GM12892 (cell line): ENCODE measurements at regions not wholly inside any gene's neighbourhood (a gene's known extent, or its start where the extent isn't known, plus 50 kb on each side); places are given as distances from the start of the nearest gene placed in this dataset.
"Not testable (repeated sequence)": the region's sequence is repeated elsewhere in the genome, so short reads cannot be mapped to it uniquely, and the experiment has no call there.

ENCODE experiments used
- DNase-seq: peaks from one replicate; pipeline ENCODE4 v3.0.0; 2011; ENCODE audit not compliant: insufficient read length
- FAIRE-seq: peaks from 2 replicates; lab custom pipeline; 2011; peaks lifted over from hg19 to GRCh38; lab: Jason Lieb, UNC
- POLR2A ChIP-seq: IDR thresholded peaks from 2 replicates; pipeline ENCODE4 v1.6.1; 2011; ENCODE audit warnings: low read depth, low read length, control low read depth
- POLR2AphosphoS5 ChIP-seq: IDR thresholded peaks from 2 replicates; pipeline ENCODE4 v1.6.1; 2011; ENCODE audit warnings: low read depth, low read length, control low read depth
- TAF1 ChIP-seq: IDR thresholded peaks from 2 replicates; pipeline ENCODE4 v1.6.1; 2011; ENCODE audit warnings: low read depth, mild to moderate bottlenecking, control low read depth, low read length, borderline replicate concordance

DNA sequence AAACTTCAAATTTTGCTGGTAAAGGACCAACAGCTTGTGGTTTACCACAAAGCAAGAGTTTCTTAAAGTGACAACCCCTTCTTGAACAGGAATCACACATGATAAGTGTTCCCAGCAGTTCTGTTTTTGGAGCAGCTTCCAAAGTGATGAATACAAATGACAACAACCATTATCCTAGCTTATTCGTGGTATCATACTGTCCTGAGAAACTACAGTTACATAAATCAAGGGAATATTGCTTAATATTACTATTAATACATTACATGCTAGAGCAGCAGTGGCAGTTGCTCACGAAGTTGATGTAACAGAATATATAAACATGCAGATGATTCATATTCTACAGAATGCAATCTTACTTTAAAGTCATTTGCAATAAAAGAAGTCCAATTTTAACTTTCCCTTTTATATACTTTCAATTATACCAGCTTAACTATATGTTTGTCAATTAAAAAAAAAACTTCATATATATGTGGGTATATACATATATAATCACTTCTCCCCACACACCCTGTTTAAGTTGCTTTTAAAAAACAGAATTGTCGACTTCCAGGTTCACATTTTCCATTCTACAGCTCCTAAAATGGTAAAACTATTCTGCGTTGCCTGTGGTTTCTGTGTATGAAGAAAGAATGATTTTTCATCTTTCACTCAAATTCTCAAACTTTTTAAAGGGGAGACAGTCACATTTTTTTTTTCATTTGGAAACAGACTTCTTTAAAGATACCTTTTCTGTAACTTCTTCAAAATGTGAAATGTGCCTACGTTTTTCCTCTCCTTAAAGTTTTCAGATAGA, 713.6 kb downstream of the TDRD15 start:
- FAIRE-seq (no peak), DNase-seq (no peak)
- no peak for TF ChIP-seq TAF1
- TF ChIP-seq POLR2A: no peak

GRCh38 chr2:21841341-21841740, 717.6 kb downstream of the TDRD15 start:
- DNase-seq: no peak
- FAIRE-seq: no peak
- no peak for TF ChIP-seq TAF1

DNA sequence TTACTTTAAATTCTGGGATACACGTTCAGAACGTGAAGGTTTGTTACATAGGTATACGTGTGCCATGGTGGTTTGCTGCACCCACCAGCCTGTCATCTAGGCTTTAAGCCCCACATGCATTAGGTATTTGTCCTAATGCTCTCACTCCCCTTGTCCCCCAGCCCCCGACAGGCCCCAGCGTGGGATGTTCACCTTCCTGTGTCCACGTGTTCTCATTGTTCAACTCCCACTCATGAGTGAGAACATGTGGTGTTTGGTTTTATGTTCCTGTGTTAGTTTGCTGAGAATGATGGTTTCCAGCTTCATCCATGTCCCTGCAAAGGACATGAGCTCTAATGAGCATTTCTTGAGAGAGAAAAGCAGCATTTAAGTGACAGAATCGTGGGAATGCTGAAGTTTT, 726.6 kb downstream of the TDRD15 start:
- not testable (repeated sequence) for FAIRE-seq, DNase-seq

DNA sequence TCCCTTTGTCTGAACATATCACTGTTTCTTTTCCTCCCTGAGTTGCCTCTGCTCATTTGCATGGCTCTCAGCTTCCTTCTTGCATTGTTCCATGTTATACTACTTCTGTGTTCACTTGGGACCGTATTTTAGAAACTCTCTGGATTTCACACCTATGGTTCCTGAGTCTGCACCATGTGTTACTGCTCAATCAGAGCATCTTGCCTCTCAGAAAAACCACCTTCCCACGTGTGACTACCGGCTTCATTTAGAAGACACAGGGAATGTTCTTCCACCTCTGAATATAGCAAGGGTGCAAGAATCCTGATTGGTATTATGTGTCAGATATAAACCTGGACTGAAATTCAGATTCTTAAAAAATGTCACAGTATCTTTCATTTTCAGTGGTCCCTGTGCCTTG, 731.2 kb downstream of the TDRD15 start:
- TF ChIP-seq POLR2A: no peak
- TF ChIP-seq POLR2AphosphoS5: no peak
- no peak for TF ChIP-seq TAF1
- DNase-seq (no peak), FAIRE-seq (no peak)

DNA sequence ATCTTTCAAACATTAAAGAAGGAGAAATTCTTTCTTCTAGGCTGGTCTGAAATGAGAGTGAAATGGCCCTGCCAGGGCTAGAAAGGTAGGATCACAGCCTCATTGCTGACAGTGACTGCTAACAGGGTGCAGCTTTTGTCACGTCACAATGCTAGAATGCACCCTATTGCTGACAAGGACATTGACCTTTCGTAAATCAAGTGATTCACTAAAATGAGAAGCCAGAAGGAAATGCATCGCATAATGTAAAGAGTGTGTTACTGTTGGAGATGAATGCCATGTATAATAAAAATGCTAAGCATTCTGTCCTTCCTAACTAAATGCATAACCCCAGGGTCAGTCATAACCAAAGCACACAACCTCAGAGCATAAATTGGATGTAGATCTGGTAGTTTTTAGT, 732.9 kb downstream of the TDRD15 start:
- FAIRE-seq (no peak), DNase-seq (no peak)
- TF ChIP-seq POLR2AphosphoS5 (no peak), TAF1 (no peak), POLR2A (no peak)

DNA sequence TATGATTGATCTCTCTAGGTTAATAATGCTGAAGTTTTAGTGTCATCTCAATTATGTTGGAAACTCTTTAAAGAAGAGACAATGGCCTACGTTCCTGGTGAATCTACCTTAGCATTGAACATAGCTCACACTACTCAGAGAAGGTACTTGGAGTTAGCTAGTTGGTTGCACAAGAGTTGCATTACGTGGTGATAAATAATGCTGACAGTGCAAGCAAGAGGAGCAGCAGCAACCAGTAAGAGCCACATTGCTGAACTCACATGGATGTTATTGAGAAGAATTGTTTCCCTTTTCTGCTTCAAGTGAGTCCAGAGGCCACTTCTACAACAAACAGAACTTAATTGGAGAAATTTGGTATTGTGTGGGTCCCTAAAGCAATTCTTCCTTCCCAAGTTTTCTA, 737.1 kb downstream of the TDRD15 start:
- TF ChIP-seq POLR2A (no peak), POLR2AphosphoS5 (no peak), TAF1 (no peak)
- no peak for FAIRE-seq
- no peak for DNase-seq

- DNase-seq (no peak), FAIRE-seq (no peak)
- TF ChIP-seq TAF1: no peak
- TF ChIP-seq POLR2A: no peak
- TF ChIP-seq POLR2AphosphoS5: no peak
Measured at GRCh38 chr2:21866316-21866715, 742.5 kb downstream of the TDRD15 start.

DNA sequence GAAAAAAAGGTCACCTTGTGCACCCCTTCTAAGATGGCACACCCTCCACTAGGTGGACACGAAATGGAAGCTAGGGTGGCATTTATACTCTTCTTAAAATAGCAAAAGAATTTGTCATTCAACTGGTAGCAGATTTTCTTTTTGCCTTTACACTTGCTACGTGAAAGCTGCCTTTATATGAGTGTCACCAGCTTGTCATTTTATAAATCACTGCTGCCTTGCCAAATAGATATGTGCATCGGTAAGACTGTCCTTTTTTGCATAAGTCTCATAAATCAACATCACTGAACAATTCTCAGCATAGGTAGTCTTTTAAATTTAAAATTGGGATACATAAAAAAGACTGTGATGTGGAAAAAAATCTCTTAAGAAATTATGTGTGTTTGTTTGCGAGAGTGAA, 764.1 kb downstream of the TDRD15 start:
- no peak for FAIRE-seq
- TF ChIP-seq TAF1 (no peak), POLR2AphosphoS5 (no peak), POLR2A (no peak)
- no peak for DNase-seq

DNA sequence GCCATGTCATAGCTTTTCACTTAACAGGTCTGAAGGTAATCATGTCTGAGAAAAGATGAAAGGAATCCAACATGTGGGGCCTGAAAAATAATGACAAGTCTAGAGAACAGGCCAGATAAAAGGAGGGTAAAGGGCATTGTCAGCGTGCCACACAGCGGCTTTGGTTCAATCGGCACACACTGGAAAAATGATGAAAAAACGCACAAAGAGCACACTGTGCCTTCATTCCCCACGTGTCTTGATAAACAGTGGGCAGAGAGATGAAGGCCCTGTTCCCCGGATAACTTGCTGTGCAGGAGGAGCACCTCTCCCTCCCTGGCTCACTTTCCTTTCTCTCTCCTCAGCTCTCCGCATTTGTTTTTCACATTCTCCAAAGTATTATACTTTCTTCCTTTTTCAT, 766.3 kb downstream of the TDRD15 start:
- FAIRE-seq: no peak
- TF ChIP-seq TAF1 (no peak), POLR2AphosphoS5 (no peak), POLR2A (no peak)
- no peak for DNase-seq

DNA sequence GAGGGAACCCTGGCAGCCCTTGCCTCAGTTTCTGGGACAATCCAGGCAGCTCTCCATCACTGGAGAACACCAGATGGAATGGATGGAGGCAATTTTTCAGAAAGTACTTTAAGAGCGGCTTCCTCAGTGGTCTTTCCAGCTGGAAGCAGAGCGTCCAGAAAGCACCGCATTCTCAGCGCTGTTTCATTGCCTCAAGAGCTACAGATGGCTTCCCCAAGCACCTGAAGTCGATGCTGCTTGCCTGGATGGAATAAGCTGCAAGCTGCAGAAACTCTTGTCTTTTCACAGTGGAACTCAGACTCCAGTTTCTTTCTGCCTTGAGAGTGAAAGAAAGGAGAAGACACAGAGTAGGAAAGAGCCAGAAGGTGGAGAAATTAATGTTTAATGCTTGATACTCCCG, 766.9 kb downstream of the TDRD15 start:
- DNase-seq: no peak
- FAIRE-seq: no peak
- TF ChIP-seq POLR2A: no peak
- no peak for TF ChIP-seq POLR2AphosphoS5
- TF ChIP-seq TAF1: no peak

GRCh38 chr2:21891191-21891590, 767.4 kb downstream of the TDRD15 start:
- DNase-seq (no peak), FAIRE-seq (no peak)
- TF ChIP-seq TAF1 (no peak), POLR2A (no peak), POLR2AphosphoS5 (no peak)

- DNase-seq (no peak), FAIRE-seq (no peak)
Measured at GRCh38 chr2:21892140-21892539, 768.4 kb downstream of the TDRD15 start.

GRCh38 chr2:21895200-21895599, 771.4 kb downstream of the TDRD15 start:
- no peak for FAIRE-seq
- TF ChIP-seq POLR2A: no peak
- TF ChIP-seq TAF1: no peak
- no peak for TF ChIP-seq POLR2AphosphoS5
- DNase-seq: no peak

More at GRCh38 chr2:21892140-21892539, 768.4 kb downstream of the TDRD15 start:
- TF ChIP-seq TAF1 (no peak), POLR2A (no peak), POLR2AphosphoS5 (no peak)

DNA sequence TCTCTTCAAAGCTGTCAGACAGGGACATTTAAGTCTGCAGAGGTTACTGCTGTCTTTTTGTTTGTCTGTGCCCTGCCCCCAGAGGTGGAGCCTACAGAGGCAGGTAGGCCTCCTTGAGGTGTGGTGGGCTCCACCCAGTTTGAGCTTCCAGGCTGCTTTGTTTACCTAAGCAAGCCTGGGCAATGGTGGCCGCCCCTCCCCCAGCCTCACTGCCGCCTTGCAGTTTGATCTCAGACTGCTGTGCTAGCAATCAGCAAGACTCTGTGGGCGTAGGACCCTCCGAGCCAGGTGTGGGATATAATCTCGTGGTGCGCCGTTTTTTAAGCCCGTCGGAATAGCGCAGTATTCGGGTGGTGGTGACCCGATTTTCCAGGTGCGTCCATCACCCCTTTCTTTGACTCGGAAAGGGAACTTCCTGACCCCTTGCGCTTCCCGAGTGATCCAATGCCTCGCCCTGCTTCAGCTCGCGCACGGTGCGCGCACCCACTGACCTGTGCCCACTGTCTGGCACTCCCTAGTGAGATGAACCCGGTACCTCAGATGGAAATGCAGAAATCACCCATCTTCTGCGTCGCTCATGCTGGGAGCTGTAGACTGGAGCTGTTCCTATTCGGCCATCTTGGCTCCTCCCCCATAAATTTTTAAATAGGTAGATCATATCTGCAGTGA, 785.1 kb downstream of the TDRD15 start:
- not testable (repeated sequence) for FAIRE-seq

More for the DNA sequence above, 785.1 kb downstream of the TDRD15 start:
- not testable (repeated sequence) for DNase-seq
